HG02840 (cell line): ENCODE measurements at regions not wholly inside any gene's neighbourhood (a gene's known extent, or its start where the extent isn't known, plus 50 kb on each side); places are given as distances from the start of the nearest gene placed in this dataset.
"Not testable (repeated sequence)": the region's sequence is repeated elsewhere in the genome, so short reads cannot be mapped to it uniquely, and the experiment has no call there.

Source experiments
- ATAC-seq: cut with Tn5 transposase; IDR thresholded peaks from one replicate; pipeline ENCODE4 v1.9.1; 2021; ENCODE audit warnings: mild to moderate bottlenecking, moderate library complexity, moderate number of reproducible peaks; ENCODE audit not compliant: unreplicated experiment, low FRiP score

DNA sequence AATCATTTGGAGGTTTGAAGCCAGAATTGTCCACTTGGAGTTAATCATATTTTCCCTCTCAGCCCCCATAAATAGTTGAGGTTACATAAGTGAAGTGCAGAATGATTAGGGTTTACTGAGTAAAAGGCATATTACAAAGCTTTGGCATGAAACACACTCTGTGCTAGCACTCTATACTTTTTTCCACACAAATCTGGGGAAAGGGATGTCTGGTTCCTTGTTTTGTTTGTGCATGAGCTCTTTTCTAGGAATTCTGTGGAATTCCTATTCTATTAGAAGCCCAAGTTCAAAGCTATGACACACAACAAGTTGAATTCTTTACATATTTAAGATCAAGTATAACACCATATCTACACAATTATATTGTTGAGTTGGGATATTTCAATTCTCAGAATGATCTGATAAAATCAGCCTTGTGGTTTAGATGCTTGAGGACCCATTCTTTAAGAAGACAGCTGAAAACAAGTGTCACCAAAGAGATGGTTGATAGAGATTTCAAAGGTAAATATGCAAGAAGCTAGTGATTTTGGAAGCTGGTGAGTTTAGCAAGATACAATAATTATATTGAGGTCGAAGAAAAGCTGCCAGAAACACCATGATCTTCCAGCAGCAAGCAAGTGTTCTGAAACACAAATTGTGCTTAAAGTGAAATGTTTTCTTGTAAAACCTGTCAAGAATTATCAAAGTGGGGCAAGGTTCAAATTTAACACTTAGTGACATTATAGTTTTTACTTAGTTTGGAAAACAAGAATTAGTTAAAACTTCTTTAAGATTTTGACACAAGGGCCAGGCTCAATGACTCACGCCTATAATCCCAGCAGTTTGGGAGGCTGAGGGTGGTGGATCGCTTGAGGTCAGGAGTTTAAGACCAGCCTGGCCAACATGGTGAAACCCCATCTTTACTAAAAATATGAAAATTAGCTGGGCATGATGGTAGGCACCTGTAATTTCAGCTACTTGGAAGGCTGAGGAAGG, 122.6 kb downstream of the INHBA start:
- no peak for ATAC-seq

DNA sequence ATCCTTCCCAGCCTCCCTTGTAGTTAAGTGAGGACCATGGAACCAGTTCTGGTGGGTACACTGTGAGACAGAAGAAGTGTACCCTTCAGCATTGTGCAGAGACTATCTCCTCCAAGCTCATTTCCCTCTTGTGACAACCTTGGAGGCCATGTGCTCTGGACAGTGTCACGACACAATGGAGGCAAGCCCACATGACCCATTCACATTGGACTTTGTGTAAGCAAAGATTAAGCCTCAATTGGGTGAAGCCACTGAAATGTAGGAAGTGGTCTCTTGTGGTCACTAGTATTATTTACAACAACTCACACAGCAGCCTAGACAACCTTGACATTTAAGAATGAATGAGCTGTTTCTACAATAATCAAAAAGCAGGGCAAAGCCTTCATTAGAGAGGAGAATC, 124.2 kb downstream of the INHBA start:
- ATAC-seq = no peak

DNA sequence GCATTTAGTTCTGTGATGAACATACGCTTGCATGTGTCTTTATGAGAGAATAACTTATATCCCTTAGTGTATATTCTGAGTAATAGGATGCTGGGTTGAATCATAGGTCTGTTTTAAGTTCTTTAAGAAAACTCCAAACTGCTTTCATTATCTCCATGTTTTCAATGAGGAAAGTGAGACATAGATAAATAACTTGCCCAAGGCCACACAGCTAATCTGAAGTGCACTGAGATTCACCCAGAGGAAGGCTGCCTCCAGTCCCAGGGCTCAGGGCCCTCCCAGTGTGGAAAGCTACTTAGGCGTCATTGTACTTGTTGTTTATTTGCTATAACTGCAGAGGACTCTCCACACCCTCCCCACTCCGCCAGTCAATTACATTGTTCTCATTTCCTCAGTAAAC, 126.7 kb downstream of the INHBA start:
- no peak for ATAC-seq

DNA sequence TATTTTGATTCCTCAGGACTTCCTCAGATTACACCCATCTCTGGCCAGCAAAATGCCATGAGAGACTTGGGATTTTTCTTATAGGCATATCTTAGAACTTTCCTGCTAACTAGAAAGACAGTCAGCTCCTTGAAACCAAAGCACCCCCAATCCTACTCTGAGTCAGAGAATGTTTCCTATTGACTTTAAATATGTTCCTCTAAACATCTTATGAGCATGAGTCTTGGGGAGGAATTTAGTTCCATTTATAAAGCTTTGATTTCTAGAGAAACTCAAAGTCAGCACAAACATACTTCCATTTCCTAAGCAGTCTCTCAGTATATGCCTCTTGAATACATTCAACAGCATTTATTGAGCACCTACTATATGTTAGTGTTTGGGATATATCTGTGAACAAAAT, 128.5 kb downstream of the INHBA start:
- no peak for ATAC-seq

DNA sequence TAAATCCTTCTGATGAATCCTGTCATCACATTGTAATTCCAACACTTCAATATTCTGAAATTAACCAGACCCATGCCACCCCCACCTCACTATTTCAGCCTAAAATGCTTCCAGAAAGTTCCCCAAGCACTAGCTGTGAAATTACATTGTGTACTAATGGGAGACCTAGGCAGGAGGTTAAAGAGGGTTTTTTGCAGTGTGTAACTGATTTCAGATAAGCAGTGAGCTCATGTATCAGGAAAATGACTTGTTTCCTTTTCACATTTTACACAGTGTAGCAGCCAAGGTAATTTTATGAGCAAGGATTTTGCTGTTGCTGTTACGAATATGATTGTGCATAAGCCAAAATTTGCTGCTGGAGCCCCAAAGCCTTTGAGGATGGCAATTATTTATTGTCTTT, 129.0 kb downstream of the INHBA start:
- no peak for ATAC-seq

DNA sequence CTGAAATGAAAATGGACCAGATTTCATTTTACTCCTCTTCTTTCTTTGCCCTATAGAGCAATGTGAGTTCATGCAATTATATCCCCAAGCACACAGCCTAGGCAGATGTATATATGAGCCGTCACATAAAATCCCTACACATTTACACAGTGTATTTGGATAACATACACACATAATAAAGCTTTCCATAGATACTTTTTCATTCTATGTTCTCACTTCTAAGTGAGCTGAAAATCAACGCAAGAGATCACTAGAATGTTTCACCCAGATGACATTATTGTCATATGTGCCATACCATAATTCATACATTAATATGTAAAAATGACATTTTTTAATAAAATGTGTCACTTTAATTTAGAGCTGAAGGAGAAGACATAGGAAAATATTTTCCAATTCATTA, 129.4 kb downstream of the INHBA start:
- no peak for ATAC-seq

DNA sequence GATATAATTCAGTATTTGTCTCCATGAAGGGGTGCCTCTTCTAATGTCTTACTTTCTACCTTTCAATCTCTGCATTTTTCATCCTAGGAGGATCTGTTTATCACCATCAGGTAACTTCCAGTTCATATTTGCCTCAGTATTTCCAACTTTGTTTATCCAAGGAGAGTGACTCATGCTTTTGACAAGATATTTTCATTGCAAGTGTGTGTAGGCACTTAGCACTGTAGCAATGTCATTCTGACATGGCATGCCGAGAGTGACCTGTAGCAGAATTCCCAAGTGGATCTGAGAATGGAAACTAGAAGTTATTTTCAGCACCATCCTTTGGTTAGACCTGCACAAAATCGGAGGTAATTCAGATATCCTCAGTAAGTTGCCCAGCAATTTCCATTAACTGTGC, 129.9 kb downstream of the INHBA start:
- no peak for ATAC-seq

DNA sequence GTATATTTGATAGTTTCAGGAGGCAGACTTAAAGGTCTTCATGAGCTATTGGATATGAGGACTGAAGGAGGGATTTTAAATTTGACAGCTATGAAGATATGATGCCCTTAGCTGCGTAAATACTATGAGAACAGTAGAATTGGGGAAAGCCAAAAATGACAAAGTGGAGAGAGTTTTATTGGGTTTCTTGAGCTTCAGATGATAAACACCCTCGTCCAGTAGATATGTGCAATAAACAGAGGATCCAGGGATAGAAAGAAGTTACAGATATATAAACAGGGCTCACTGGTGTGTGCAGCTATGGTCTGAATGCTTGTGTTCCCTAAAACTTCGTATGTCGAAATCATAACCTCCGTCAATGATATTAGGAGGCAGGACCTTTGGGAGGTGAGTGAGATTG, 131.3 kb downstream of the INHBA start:
- ATAC-seq = no peak

DNA sequence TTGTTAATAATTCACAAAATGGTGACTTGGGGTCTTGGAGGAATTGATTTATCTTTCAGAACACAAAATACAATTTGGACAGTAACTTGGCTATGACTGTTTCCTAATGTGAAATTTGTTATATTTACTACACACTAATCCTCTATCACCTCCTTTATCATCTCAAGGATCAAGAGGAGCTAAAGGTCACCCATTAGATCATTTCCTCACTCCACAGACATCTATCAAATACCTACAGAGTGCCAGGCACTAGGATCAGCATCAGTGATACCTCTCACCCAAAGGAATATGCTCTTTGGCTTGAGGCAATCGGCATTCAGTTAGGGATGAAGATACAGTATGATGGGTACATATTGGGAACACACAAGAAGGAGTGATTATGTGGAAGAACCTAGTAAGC, 132.1 kb downstream of the INHBA start:
- ATAC-seq = no peak

DNA sequence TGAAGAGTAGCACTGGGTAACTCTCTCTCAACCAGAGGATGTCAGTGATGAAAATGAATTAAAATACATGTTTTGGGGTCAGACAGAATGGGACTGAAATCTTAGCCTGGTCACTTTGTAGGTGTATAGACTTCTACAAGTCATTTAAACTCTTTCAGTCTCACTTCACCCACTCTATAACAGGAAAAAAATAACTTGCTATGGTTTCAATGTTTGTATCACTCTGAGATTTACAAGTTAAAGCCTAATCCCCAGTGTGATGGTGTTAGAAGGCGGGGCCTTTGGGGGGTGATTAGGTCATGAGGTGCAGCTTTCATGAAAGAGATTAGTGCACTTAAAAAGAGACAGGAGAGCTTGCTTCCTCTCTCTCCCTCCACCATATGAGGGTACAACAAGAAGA, 134.8 kb downstream of the INHBA start:
- ATAC-seq = no peak

DNA sequence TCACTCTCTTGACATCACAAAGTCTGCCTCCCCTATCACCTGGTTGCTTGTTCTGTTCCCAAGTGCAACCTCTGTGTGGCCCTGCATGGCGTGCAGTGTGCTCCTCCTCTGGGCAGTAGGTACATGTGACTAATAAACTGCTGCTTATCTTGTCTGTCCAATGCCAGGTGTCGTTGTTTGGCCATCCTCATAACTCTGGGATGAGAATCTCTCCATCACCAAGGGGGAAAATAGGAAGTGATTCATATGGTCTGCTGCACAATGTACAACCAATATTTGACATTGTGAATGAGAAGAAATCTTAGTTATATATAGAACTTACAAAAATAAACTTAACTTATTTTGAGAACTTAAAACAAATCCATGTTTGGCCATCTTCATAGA, 135.2 kb downstream of the INHBA start:
- ATAC-seq = no peak

DNA sequence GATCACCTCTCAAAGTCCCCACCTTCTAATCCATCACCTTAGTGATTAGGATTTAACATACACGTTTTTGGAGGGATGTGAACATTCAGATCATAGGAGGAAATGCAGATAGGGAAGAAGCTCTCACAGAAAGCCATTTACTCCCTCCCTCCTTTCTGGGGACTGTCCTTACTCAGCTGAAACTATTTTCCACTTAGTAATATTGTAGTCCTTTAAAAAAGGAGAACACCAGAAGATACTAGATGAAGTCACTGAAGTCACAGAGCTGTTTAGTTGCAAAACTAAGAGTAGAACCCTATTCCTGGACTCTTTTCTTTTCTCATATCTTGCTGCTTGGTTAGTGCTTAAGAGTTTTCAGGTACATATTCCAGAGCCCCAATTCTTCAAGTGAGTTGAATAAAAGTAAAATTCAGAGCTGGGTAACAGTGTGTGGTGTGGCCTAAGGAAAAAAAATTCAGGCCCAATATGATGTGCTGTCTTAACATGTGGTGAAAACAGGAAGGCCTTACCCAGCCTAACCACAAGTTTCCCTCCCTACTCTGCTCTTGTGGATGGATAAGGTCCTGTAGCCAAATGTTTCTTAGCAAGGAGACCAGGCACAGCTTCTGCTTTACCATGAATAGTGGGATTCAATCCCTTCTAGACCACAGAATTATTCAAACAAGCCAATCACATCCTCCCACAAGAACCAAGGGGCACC, 135.7 kb downstream of the INHBA start:
- no peak for ATAC-seq

DNA sequence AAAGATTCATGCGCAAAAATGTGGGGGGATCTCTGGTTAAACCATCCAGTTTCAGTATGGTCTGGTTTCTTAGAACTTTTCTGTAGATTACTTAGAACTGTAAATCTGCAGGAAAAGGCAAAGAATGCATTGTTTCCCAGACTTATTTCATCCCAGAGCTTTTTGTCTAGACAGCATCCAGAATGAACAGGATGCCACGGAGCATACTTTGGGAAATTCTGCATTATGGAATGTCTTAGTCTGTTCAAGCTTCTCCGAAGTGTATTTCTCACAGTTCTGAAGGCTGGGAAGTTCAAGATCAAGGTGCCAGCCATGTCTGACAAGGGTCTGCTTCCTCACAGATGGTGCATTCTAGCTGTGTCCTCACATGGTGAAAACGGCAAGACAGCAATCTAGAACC, 136.3 kb downstream of the INHBA start:
- no peak for ATAC-seq

DNA sequence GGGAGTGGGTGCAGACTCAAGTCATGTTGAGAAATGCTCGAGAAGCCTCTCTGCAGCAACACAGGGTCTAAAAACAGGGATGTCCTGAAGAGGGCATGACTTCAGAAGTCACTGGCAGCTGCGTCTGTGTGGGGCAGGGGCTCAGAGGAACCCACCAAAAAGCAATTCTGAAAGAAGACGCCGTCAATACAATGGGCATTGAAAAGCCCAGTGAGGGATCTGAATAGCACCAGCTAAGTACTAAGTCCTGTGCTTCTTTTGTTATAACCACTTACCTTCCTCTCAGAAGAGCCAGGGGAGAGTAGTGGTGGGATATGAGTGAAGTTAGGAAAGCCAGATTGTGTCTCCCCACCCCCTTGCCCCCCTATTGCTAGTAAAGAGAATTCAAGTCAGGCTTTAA, 137.2 kb downstream of the INHBA start:
- no peak for ATAC-seq

DNA sequence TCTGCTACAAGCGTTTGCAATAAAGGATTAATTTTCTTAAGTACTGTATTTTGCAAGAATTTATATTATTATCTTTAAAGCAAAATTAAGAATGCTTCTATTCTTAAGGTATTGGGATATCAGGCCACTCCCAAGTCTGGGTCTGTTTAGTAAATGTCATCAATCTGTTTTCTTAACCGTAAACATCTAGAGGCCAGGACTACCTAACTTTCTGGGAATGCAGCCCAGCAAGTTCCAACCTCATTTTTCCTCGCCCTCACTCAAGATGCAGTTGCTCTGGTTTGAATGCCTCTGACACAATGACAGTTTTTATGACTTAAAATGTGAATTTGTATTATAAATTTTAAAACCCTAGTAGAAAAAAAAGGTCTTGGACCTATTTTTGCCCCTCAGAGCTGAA, 143.5 kb downstream of the INHBA start:
- no peak for ATAC-seq

DNA sequence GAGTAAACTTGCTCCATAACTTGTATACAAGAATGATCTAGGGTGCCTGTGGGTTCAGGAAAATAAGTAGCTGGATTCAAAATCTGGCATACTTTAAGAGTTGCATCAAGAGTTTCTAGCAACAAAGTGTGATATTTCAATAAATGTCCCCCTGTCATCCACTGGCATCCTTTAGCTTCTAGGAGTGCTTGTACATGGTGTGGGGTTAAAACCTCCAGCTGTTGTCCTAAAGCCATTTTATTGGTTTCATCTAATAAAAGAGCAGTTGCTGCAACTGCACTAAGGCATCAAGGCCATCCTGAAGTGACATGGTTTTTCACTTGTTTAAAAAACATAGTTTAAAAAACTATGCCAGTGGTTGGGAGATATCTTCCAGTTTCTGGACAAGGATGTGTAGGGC, 148.4 kb downstream of the INHBA start:
- no peak for ATAC-seq

DNA sequence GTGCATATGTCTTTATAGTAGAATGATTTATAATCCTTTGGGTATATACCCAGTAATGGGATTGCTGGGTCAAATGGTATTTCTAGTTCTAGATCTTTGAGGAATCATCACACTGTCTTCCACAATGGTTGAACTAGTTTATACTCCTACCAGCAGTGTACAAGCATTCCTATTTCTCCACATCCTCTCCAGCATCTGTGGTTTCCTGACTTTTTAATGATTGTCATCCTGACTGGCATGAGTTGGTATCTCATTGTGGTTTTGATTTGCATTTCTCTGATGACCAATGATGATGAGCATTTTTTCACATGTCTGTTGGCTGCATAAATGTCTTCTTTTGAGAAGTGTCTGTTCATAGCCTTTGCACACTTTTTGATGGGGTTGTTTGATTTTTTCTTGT, 152.8 kb downstream of the INHBA start:
- not testable (repeated sequence) for ATAC-seq

DNA sequence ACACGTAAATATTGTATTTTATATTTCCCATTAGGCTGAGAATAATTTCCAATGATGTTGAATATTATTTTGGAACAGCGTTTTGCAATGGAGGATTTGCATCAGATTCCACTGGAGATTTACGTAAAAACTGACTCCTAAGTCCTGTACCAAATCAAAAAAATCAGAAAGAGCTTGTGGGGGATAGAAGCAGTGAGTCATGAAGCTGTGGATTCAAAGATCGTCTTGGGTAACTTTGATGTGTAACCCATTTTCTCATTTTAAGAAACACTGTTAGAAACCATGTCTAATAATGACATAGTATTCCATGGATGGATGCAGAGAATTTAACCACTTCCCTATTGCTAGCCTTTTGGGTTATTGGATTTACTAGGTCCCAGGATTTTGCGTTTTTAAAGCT, 158.6 kb downstream of the INHBA start:
- no peak for ATAC-seq

DNA sequence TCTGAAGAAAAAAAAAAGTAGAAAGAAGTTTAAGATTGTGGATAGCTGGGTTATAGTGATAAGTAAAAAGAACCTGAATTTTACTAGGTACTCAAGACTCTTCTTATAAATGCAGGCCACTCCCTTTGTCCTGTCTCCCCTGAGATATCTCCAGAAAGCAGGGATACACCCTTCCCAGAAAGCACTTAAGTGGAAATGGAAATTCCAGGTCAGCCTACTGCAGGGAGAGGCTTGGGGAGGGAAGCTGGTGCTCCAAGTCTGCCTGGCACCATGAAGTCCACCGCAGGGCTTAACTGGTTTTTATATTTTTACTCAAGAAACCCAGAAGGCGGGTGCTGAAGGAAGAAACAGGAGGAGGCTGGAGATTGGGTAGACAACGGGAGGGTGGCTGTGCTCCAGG, 162.3 kb downstream of the INHBA start:
- no peak for ATAC-seq

DNA sequence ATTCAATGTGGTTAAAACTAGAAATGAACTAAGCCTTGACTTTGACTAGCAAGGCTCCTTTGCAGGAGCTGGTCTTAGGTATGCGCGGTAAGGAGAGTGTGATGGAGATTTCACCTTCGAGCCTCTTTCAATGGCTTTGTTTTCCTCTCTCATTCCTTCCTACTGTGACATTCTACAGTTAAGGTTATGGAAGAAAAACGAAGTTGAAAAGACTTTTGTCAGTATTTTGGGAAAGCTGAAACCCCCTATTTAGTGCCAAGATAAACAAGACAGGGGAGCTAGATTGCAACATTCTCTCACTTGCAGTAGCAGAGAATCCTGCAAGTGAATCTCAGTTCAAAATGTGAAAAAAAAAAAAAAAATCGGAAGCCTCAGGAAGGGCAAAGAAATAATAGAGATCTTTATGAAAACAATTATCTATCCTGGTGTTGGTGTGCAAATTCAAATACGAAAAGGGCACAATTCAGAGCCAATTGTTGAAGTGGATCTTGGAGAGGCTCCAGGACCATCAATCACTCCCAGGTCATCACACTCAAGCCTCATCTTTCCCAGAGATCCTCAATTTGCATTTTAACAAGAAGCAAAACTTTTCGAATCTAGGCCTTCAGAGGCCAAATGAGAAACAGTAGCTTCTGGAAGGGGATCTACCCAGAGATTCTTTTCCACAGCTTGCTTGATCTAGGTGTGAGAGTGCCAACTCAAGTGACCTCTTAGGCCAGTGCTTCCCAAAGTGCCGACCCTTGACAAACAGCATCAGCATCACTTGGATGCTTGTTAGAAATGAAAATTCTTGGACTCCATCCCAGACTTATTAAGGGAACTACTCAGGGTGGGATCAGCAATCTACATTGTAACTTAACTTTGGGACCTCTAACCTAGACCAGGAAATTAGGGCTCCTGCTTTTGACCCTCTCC, 163.8 kb downstream of the INHBA start:
- no peak for ATAC-seq
